ENCODE measurements at regions not wholly inside any gene's neighbourhood (a gene's known extent, or its start where the extent isn't known, plus 50 kb on each side); places are given as distances from the start of the nearest gene placed in this dataset.

DNA sequence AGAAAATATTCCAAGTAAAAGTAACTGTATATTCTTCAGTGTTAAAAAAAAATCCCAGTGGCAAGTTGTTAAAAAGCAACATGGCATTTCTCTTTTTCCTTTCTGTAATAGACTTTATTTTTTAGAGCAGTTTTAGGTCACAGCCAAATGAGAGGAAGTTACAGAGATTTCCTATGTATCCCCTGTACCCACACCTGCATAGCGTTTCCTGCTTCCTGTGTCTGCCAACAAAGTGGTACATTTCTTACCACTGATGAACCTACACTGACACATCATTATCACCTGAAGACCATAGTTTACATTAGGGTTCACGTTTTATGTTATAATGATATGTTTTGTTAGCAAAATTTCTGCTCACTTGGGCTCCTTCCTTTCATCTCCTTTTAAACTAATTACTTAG, 124.7 kb downstream of the GPAT3 start:
- H3K4me1 ChIP-seq, result no peaks in the 10 kb centered on the region
- no peaks in the 10 kb centered on the region for H3K27me3 ChIP-seq
- H3K9me3 ChIP-seq, result no peaks in the 10 kb centered on the region
- H3K36me3 ChIP-seq, result no peaks in the 10 kb centered on the region
- H3K27ac ChIP-seq, result no peak overlapping the region
- TF ChIP-seq, protein P1, sequence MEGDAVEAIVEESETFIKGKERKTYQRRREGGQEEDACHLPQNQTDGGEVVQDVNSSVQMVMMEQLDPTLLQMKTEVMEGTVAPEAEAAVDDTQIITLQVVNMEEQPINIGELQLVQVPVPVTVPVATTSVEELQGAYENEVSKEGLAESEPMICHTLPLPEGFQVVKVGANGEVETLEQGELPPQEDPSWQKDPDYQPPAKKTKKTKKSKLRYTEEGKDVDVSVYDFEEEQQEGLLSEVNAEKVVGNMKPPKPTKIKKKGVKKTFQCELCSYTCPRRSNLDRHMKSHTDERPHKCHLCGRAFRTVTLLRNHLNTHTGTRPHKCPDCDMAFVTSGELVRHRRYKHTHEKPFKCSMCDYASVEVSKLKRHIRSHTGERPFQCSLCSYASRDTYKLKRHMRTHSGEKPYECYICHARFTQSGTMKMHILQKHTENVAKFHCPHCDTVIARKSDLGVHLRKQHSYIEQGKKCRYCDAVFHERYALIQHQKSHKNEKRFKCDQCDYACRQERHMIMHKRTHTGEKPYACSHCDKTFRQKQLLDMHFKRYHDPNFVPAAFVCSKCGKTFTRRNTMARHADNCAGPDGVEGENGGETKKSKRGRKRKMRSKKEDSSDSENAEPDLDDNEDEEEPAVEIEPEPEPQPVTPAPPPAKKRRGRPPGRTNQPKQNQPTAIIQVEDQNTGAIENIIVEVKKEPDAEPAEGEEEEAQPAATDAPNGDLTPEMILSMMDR (IDR thresholded peaks at IDR 0.05), result no peak
- no peak for DNase-seq (ENCODE audit: low spot score)
- no peak overlapping the region for H3K4me3 ChIP-seq

DNA sequence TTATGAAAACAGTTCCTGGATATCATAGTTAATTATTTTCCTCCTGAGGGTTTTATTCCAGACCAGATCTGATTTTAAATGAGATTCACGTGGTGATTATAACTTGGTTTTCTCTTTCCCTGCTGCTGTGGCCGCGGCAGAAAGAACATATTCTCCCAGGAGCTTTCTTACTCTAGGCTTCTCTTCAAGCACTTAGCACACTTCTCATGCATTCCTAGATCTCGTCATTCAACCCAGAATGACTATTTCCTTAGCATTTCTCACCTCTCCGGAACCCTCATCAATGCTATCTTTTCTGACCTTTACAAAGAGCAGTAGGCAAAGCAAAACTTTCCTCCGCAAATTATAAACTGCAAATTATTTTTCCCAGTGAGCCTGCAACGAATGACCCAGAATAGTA, 122.9 kb downstream of the GPAT3 start:
- TF ChIP-seq, protein P1 (IDR thresholded peaks at IDR 0.05), result no peak
- Histone ChIP-seq H3K27ac (no peak overlapping the region), H3K27me3 (no peaks in the 10 kb centered on the region), H3K4me1 (no peaks in the 10 kb centered on the region), H3K36me3 (no peaks in the 10 kb centered on the region), H3K9me3 (no peaks in the 10 kb centered on the region), H3K4me3 (no peak overlapping the region)
- DNase-seq (ENCODE audit: low spot score), result no peak

DNA sequence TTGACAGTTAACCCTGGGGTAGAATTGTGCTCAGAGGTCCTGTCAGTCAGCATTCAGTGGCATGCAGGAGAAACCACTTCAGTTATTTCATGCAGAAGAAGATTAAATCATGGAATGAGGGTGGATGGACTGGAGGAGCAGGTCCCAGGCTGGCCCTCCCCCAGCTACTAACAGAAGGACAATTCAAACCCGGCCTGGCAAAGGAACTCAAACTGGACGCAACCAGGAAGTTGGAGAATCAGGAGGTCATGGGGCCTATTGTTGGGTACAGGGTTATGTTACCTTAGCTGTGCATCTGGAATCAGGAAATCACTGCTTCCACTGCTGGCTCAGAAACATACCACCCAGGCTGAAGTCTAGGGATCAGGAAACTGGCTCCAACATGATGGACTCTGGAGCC, 121.4 kb downstream of the GPAT3 start:
- TF ChIP-seq, protein P1 (IDR thresholded peaks at IDR 0.05), result no peak
- no peak overlapping the region for H3K27ac ChIP-seq
- DNase-seq (ENCODE audit: low spot score), result no peak
- H3K27me3 ChIP-seq, result no peaks in the 10 kb centered on the region
- no peak overlapping the region for H3K4me3 ChIP-seq
- H3K9me3 ChIP-seq, result no peaks in the 10 kb centered on the region
- no peaks in the 10 kb centered on the region for H3K4me1 ChIP-seq
- no peaks in the 10 kb centered on the region for H3K36me3 ChIP-seq

All from right atrium auricular region (tissue), 2 donors.